COR-L47 (cell line): ENCODE measurements at regions not wholly inside any gene's neighbourhood (a gene's known extent, or its start where the extent isn't known, plus 50 kb on each side); places are given as distances from the start of the nearest gene placed in this dataset.
A peak's percentile ranks its signal among the peaks of the same experiment; 100 is the strongest.

ENCODE experiments used
- DNase-seq: peaks from one replicate; lab custom pipeline; 2025; lab: John Stamatoyannopoulos, UW

DNA sequence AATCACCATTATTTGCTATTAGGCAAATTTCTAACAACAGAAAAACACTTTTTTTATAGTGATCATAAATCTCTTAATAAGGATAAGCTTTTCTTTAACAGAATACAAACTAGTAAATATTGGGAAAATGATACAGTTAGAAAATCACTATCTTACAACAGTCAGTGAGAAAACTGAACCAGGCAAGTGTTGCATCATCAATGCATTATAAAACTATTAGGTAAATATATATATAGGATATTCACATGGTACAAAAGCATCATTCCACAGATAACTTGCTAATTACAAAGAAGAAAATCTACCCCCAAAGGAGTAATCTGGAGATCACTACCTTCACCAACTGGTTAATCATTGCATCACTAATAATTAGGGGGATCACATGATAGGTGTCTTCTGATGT, 652.1 kb downstream of the HACE1 start:
- no peak for DNase-seq

DNA sequence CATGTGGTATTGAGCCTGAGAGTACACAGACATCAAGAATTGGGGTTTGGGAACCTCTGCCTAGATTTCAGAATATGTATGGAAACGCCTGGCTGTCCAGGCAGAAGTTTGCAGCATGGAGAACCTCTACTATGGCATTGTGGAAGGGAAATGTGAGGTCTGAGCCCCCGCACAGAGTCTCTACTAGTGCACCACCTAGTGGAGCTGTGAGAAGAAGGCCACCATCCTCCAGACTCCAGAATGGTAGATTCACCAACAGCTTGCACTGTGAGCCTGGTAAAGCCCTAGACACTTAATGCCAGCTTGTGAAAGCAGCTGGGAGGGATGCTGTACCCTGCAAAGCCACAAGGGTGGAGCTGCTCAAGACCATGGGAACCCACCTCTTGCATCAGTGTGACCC, 658.2 kb downstream of the HACE1 start:
- DNase-seq = no peak

DNA sequence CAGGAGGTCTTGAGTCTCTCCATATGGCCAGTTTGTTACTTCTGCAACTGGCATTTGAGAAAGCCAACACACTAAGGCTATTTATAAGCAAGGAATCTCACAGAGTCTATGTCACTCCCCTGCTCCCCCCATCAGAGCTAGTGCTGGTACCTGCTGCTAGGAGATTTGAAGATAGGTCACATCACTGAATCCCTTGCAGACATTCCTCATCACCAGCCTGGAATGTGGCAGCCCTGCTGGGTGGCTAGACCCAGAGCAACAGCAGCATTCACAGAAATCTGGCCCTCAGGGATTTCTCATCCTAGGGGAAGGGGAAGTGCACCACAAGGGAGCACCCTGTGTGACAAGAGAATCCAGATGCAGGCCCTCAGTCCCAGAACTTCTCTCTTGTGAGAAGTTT, 672.1 kb downstream of the HACE1 start:
- no peak for DNase-seq

DNA sequence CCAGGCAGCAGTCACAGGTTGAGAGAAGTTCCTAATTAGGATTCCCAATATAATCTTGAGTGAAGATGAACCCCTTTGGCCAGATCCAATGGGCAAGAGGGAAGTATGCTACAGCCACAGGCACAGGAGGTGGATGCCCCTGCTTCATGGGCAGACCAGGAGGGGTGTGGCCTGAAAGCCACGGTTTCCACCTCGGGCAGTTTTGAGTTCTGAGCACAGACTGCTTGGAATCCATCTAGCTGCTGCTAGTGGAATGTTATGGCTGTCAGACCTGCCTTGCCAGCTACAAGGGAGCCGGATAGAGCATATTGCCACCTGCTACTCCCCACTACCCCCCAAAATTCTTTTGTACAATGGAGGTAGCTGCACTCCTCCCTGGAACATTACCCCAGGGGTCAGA, 672.9 kb downstream of the HACE1 start:
- no peak for DNase-seq

DNA sequence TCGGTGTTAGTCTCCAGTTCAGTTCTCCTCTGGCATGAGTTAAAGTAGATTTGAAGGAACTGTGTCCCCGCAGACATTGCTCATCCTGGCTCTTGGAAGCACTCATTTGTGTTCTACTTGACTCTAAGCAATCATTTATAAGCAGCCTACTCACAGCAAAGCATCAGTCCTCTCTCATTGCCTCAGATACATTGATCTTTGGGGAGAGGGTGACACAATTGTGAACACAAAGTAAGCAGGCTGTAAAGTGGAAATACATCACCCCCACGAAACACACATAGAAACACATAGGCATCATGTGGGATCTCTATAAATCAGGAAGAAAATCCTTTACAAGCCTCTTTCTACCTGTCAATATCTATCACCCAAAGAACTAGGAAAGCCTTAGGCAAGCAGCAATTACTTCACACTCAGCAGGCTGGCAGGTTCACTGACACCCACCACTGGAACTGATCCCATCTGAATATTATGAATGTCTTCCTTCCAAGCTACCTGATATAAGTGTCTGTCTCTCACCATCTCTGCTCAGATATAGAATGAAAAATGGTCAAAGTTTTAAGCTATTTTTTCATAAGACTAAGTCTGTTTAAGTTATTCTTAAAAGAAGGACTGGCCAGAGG, 675.8 kb downstream of the HACE1 start:
- DNase-seq = no peak

DNA sequence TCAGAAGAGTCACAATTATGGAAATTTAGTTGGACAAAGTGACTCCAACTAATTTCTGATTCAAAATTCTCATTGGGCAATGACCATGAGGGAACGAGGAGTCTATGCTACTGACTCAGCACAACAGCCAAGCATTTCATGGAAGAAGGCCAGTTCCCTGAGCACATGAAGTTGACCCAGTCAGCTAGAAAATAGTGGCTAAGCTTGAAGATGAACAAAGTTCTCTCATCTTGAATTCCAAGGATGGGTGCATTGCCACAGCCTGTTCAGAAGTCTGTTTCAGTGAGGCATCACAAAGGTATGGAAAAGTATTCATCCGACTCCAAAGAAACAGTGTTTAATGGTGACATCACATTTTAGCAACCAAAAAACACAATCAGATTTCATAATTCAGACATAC, 676.9 kb downstream of the HACE1 start:
- DNase-seq = no peak

DNA sequence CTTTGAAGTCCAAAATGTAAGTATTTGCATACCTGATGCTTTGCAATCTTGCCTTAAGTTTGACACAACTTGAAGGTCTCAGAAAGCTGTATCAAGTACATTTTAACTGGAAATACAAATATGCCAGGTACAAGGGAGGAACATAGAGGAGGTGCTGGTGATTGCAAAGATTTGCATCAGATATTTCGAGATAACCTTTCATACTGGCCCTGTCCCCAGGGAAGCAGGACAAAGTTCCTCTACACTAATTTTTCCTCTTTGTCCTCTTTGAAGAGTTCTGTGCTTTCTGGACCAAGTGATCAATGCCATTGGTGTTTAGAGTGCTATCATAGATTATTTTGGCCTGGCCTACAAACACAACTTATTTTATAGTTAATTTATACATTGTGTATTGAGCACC, 686.1 kb downstream of the HACE1 start:
- DNase-seq = no peak

DNA sequence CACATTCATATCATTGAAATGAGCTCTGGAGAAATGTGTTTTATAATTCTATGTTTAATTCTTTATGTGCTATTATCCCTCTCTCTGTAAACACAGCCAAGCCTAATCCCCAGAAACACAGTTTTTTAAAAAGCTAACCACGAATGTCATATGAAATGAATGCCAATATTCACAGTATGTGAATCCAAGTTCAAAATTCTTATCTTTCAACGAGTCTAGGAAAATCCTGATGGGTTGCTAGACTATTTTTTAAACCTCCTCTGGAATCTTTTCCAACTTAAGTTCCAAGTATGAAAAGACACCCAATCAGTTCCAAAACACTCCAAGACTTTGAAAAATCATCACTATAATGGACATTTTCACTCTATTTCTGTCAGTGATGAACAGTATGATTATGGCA, 689.3 kb downstream of the HACE1 start:
- no peak for DNase-seq

DNA sequence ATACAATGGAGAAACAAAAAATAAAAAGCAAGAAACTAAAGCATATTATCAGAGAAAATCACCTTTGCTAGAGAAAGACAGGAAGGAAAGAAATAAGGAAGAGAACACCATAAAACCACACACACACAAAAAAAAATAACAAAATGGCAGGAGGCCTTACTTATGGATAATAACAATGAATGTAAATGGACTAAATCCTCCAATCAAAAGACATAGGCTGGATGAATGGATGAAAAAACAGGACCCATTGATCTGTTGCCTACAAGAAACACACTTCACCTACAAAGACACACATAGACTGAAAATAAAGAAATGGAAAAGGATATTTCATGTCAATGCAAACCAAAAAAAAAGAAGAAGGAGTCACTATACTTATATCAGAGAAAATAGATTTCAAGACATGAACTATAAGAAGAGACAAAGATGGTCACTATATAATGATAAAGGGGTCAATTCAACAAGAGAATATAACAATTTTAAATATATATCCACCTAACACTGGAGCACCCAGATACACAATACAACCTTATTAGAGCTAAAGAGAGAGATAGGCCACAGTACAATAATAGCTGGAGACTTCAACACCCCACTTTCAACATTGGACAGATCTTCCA, 693.6 kb downstream of the HACE1 start:
- DNase-seq = no peak

DNA sequence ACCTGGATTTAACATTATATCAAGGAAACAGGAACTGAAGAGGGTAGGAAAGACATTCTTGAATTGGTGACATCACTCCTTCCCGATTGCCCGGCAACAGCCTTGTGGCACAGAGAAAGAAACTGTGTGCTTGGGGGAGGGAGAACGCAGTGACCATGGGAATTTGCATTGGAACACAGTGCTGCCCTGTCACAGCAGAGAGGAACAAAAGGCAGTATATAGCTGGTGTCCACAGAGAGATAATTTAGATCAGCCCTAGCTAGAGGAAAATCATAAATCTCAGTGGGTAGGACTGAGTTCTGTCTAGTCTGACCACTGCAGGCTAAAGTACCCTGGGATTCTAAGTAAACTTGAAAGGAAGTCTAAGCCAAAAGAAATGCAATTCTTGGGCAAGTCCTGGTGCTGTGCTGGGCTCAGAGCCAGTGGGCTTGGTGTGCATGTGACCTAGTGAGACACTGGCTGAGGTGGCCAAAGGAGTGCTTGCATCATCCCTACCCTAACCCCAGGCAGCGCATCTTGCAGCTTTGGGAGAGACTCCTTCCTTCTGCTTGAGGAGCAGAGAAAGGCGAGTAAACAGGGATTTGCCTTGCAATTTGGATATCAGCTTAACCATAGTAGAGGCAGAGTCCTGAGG, 697.6 kb downstream of the HACE1 start:
- DNase-seq = no peak

DNA sequence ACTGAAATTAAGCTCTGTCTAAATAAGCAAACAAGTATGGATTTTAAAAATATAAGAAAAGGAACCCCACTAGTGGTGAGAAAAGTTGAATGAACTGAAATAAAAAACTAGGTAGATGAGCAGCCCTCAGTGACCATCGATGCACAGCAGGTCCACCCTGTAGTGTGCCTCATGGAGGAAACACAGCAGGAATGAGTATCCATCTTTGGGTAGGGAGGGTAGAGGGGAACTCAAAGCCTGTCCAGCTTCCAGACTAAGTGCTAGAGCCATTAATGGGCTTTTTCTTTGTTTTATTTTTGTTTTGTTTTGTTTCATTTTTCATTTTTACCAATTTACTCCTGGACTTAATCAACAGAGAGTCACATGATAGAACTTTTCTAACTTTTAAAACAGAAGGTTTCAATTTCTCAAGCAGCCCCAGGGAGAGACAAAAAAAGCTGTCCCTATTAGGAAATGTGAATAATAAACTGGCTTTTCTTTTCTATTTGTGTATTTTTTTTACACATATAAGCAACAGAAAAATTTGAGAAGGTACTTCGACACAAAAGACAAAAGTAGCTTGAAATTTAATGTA, 700.6 kb downstream of the HACE1 start:
- no peak for DNase-seq

DNA sequence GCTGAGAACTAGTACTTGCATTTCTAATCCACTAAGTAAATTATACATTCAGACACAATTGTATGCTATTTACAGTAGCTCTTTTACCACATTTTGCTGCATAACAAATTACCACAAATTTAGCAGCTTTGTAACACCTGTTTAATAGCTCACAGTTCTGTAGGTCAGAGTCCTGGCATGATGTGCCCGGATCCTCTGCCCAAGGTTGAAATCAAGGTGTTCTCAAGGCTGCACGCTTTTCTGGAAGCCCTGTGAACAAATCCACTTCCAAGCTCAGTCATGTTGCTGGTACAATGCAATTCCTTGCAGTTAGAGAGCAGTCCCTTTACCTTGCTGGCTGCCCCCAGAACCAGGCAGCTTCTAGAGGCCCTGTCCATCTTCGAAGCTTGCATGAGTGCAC, 716.0 kb downstream of the HACE1 start:
- DNase-seq = no peak

DNA sequence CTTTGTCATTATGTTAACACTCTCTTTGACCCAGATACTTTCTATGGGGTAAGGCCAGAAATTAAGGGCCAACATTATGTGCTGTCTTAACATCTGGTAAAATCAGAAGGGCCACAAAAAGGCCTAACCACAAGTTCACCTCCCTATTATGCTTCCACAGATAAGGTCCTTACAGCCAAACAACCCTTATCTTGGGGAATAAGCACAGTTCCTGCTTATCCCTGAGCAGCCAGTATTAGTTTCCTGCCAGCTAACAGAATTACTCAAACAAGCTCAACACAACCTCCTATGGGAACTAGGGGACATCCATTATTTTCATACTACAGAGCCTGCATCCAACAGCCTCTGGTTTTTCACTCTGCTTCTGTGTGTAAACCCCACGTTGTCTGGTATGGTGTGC, 724.8 kb downstream of the HACE1 start:
- no peak for DNase-seq

DNA sequence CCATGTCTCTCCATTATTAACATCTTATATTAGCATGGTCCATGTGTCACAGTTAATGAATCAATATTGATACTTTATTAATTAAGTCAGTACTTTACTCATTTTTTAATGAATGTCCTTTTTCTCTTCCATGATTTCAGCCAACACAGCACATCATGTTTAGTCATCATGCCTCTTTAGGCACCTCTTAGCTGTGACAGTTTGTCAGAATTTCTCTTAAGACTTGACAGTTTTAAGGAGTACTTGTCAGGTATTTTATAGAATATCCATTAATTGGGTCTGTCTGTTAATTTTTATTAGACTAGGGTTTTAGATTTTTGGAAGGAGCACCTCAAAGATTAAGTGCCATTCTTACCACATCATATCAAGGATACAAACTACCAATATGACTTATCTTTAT, 729.4 kb downstream of the HACE1 start:
- no peak for DNase-seq

DNA sequence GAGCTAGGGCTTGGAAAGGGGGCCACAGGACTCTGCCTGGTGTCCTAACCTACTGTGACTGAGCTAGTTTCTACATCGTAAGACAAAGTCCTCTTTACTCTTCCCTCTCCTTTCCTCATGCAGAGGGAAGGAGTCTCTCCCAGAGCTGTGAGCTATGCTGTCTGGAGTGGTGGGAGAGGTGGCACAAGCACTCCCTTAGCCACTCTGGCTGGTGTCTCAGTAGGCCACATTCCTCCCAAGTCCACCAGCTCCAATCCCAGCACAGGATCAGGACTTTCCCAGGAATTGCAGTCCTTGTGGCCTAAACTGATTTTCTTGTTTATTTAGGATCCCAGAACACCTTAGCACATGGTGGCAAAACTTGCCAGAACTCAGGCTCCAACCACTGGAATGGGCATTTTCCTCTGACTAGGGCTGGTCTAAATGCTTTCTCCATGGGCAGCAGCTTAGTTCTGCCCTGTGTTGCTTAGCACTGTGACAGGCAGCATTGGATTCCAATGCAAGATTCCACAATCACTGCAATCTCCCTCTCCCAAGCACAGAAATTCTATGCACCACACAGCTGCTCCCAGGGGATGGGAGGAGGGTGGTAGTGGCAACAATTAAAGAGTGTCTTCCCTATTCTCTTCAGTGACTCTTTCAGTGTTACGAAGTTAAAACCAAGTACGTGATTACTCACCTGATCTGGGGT, 733.3 kb downstream of the HACE1 start:
- no peak for DNase-seq

DNA sequence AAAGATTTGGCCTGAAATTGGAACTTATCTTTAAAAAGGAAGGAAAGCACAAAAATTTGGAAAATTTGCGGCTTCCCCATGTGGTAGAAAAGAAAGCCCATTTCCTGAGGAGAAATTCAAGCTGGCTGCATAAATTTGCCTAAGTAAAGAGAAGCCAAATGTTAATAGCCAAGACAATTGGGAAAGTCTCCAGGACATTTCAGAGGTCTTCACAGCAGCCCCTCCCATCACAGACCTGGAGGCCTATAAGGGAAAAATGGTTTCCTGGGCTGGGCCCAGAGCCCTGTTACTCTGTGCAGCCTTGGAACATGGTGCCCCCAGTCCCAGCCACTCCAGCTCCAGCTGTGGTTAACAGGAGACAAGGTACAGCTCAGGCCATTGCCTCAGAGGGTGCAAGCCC, 736.5 kb downstream of the HACE1 start:
- DNase-seq = no peak

DNA sequence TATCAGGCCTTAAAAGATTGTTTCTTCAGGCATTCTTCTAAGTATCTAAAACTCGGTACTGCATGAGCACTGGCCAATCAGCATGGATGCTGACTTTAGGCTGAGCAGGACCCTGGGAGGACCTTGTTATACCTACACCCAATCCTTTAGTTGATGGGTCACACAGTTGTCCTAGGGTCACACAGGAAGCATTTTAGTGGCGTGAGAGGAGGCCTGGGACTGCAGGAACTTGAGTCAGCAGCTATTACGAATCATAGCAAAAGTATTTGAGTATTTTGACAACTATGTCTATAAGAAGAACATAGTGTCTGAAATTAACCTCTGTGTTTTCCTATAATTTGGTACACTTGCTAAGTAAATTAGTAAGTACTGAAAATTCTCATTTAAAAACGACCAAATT, 741.4 kb downstream of the HACE1 start:
- DNase-seq = no peak

DNA sequence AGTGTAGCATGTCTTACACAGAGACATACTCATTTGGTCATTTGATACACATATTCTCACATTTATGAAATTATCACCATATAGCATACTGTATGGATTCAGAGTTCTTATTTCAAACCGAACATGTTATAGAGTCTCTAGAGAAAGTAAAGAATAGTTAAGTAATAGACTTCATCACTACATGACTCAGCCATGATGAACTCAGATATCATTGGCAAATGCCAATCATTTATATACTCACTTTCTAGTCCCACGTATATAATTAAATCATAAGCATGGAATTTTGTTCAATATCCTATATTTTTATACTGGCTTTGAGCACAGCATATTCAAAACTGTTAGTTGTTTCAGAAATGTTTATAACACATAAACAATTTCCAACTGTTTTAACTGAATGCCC, 749.9 kb downstream of the HACE1 start:
- DNase-seq = no peak

DNA sequence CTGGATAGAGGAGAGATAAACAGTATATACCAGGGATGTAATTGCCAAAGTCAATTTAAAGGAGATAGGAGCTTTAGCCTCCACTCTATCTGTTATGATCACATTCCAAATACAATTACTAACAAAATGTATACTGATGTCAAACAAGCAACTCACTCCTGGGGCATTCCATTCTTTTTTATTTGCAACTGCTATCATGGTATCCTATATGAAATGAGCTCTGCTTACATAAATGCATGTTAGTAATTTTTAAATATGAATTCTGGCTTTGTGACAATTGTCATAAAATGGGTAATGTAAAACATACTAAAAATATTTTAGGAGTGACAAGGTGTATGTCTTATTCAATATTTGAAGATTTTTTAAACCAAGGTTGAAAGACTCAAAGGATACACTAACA, 751.1 kb downstream of the HACE1 start:
- no peak for DNase-seq

DNA sequence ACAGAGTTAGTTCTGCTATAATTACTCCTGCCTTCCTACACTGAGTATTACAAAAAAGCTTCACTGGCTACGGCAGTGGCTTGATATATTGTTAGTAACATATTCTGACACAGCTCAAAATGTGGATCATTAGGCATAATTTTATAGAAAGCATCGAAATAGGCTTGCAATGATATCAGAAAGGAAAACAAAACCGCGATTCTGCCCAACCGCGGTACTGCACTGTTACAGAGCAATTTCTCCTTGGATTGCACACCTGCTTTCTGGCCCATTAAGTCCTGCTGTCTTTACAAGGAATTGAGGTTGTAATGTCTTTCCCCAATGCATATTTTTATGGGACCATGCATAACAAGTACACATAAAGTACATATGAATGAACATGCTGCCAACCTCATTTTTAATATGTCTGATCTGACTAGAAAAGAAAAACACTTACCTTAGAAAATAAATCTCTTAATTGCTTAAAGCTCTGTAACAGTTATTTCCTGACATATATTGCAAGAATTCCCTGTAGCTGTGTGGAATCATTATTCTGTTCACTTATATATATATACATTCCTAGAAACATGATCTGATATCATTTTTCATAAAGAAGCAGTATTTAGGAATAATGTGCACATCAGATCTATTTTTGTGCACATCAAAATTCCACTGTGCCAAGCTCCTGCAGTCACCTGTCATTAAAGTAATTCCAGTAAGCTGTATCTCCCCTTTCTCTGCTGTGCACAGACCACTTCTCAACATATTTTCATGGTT, 763.9 kb downstream of the HACE1 start:
- DNase-seq = peak; percentile 3

DNA sequence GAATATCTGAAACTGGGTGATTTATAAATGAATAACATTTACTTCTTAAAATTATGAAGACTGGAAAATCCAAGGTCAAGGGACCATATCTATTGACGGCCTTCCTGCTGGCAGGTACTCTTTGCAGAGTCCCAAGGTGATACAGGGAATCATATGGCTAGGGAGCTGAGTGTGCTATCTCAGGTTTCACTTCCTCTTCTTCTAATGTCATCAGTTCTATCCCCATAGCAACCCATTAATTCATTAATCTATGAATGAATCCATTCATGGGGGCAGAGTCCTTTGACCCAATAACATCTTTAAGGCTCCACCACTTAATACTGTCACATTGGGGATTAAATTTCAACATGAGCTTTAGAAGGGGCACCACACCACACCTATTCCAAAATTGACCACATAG, 772.0 kb downstream of the HACE1 start:
- DNase-seq = no peak

DNA sequence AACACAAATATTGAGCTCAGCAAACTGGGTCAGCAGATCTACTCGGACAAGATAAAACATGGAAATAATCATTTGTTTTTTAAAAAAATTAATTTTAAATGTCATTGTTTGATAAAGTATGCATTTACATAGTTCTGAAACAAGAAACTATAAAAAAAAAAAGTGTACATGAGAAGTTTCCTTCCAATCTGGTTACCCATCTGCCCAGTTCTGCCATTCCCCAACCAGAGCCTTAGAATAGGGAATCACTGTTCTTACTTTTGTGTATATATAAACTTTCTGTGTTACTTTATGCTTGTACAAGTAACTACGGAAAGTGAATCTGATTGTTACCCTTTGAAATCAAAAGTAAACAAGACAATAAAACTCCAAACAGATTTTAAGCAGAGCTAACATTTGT, 791.4 kb downstream of the HACE1 start:
- DNase-seq = no peak
